Keratinocyte (primary cell): ENCODE measurements at regions not wholly inside any gene's neighbourhood (a gene's known extent, or its start where the extent isn't known, plus 50 kb on each side); places are given as distances from the start of the nearest gene placed in this dataset.

Source experiments
- DNase-seq: peaks from one replicate; pipeline ENCODE4 v3.0.0-alpha.2; 2011; ENCODE audit warnings: low read depth, missing footprints, low spot score
- FAIRE-seq: peaks from 2 replicates; lab custom pipeline; 2011; peaks lifted over from hg19 to GRCh38; lab: Jason Lieb, UNC
- H2AFZ ChIP-seq: 2 replicates; pipeline ENCODE4 v1.6.0; 2012; ENCODE audit warnings: low read length, control low read depth, inconsistent platforms; ENCODE audit not compliant: control insufficient read depth
- H3K27ac ChIP-seq: 2 replicates; pipeline ENCODE4 v1.5.1; 2011; ENCODE audit warnings: low read length; ENCODE audit not compliant: control insufficient read depth, insufficient read depth
- H3K27me3 ChIP-seq: 3 replicates; pipeline ENCODE4 v1.6.0; 2011; ENCODE audit warnings: low read length; ENCODE audit not compliant: control insufficient read depth, insufficient read depth; ENCODE audit errors: extremely low read depth
- H3K36me3 ChIP-seq, 2 experiments: 2 replicates in 1 of 2; 3 replicates in 1 of 2; pipeline ENCODE4 v1.5.1; 2011; ENCODE audit warnings: low read length in 2 of 2, mild to moderate bottlenecking in 1 of 2; ENCODE audit not compliant: control insufficient read depth in 2 of 2, insufficient read depth in 2 of 2; ENCODE audit errors: extremely low read depth in 1 of 2
- H3K4me1 ChIP-seq: 3 replicates; pipeline ENCODE4 v1.5.1; 2011; ENCODE audit warnings: low read length; ENCODE audit not compliant: control insufficient read depth, insufficient read depth; ENCODE audit errors: extremely low read depth
- H3K4me2 ChIP-seq: 3 replicates; pipeline ENCODE4 v1.6.0; 2011; ENCODE audit warnings: low read depth, low read length; ENCODE audit not compliant: control insufficient read depth, insufficient read depth; ENCODE audit errors: extremely low read depth
- H3K4me3 ChIP-seq, 3 experiments: fragments of 200-600 bp in 1 of 3; sonication (generic) in 1 of 3; 2 replicates in 2 of 3; 3 replicates in 1 of 3; pipeline ENCODE4 v1.5.1; 2011 to 2016; ENCODE audit warnings: low read length in 3 of 3, mild to moderate bottlenecking in 3 of 3, control low read depth in 2 of 3, inconsistent platforms in 1 of 3, low read depth in 1 of 3, mixed read lengths in 1 of 3, mixed run types in 1 of 3, moderate library complexity in 1 of 3; ENCODE audit not compliant: control insufficient read depth in 2 of 3, insufficient read depth in 2 of 3; ENCODE audit errors: extremely low read depth in 1 of 3
- H3K79me2 ChIP-seq: 2 replicates; pipeline ENCODE4 v1.6.0; 2012; ENCODE audit warnings: low read length; ENCODE audit not compliant: control insufficient read depth, insufficient read depth
- H3K9ac ChIP-seq: 3 replicates; pipeline ENCODE4 v1.6.0; 2011; ENCODE audit warnings: low read length; ENCODE audit not compliant: control insufficient read depth, insufficient read depth; ENCODE audit errors: extremely low read depth
- H3K9me1 ChIP-seq: 3 replicates; pipeline ENCODE4 v1.6.0; 2011; ENCODE audit warnings: low read length; ENCODE audit not compliant: control insufficient read depth, insufficient read depth; ENCODE audit errors: extremely low read depth
- H3K9me3 ChIP-seq: 2 replicates; pipeline ENCODE4 v1.5.1; 2012; ENCODE audit warnings: low read depth, low read length; ENCODE audit not compliant: control insufficient read depth
- H4K20me1 ChIP-seq: 3 replicates; pipeline ENCODE4 v1.6.0; 2011; ENCODE audit warnings: low read length; ENCODE audit not compliant: control insufficient read depth, insufficient read depth; ENCODE audit errors: extremely low read depth
- EZH2 ChIP-seq: IDR thresholded peaks from one replicate; pipeline ENCODE4 v1.6.1; 2012; ENCODE audit warnings: inconsistent platforms, mild to moderate bottlenecking, low read length, moderate library complexity
- dilution Hi-C: fragments of 300-500 bp; cut with MboI; formaldehyde crosslinking; loops from one replicate; pipeline ENCODE4 v1.7.0; 2020; ENCODE audit warnings: low sequenced_read_pairs; ENCODE audit not compliant: extremely low pct_ligation_motif_present
- TF ChIP-seq, protein P1 (sequence below), 3 experiments: IDR thresholded peaks in 1 of 3; conservative IDR thresholded peaks in 1 of 3; optimal IDR thresholded peaks in 1 of 3; 2 replicates in 2 of 3; 3 replicates in 1 of 3; pipeline versions ENCODE3 to v1.5.1; 2011; ENCODE audit warnings: low read length in 3 of 3, mild to moderate bottlenecking in 3 of 3, moderate library complexity in 2 of 3, control low read depth in 1 of 3, inconsistent platforms in 1 of 3; ENCODE audit not compliant: insufficient read depth in 2 of 3; ENCODE audit errors: extremely low read depth in 1 of 3

DNA sequence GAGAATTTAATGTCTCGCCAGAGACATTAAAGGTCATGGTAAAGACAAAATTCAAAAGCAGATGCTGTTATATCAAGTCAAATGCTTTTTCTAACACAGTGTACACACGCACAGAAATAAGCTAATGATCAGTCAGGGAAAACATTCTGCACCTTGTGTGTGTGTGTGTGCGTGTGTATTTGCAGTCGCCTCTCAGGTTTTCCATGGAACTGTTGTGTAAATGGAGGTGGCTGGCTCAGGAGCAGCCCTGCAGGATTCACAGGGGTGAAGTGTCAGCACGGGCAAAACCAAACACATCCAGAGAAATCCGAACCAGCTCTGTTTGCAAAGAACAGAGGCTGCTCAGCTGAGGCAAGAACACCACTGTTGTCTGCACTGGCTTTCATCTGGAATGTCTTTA, 76.2 kb upstream of the YWHAQ start:
- H4K20me1 ChIP-seq = no peaks in the 10 kb centered on the region
- FAIRE-seq (no peak), DNase-seq (no peak)
- H3K4me2 ChIP-seq = no peak overlapping the region
- no peaks in the 10 kb centered on the region for H3K27me3 ChIP-seq
- no peaks in the 10 kb centered on the region for H3K79me2 ChIP-seq
- H3K9me1 ChIP-seq = no peaks in the 10 kb centered on the region
- no peaks in the 10 kb centered on the region for H3K36me3 ChIP-seq
- TF ChIP-seq, protein P1, sequence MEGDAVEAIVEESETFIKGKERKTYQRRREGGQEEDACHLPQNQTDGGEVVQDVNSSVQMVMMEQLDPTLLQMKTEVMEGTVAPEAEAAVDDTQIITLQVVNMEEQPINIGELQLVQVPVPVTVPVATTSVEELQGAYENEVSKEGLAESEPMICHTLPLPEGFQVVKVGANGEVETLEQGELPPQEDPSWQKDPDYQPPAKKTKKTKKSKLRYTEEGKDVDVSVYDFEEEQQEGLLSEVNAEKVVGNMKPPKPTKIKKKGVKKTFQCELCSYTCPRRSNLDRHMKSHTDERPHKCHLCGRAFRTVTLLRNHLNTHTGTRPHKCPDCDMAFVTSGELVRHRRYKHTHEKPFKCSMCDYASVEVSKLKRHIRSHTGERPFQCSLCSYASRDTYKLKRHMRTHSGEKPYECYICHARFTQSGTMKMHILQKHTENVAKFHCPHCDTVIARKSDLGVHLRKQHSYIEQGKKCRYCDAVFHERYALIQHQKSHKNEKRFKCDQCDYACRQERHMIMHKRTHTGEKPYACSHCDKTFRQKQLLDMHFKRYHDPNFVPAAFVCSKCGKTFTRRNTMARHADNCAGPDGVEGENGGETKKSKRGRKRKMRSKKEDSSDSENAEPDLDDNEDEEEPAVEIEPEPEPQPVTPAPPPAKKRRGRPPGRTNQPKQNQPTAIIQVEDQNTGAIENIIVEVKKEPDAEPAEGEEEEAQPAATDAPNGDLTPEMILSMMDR (optimal IDR thresholded peaks at IDR 0.05 in 1 of 3, IDR thresholded peaks at IDR 0.05 in 1 of 3, conservative IDR thresholded peaks at IDR 0.05 in 1 of 3; ENCODE audit: extremely low read depth in 1 of 3, insufficient read depth in 2 of 3, low read length in 3 of 3) = no peak
- TF ChIP-seq EZH2 = no peak
- no peaks in the 10 kb centered on the region for H3K9me3 ChIP-seq
- dilution Hi-C loops = no loop called here
- no peak overlapping the region for H2AFZ ChIP-seq
- H3K4me1 ChIP-seq = peaks cover 22% of the 10 kb centered on the region
- H3K4me3 ChIP-seq = no peak overlapping the region
- H3K9ac ChIP-seq = no peak overlapping the region
- no peak overlapping the region for H3K27ac ChIP-seq

DNA sequence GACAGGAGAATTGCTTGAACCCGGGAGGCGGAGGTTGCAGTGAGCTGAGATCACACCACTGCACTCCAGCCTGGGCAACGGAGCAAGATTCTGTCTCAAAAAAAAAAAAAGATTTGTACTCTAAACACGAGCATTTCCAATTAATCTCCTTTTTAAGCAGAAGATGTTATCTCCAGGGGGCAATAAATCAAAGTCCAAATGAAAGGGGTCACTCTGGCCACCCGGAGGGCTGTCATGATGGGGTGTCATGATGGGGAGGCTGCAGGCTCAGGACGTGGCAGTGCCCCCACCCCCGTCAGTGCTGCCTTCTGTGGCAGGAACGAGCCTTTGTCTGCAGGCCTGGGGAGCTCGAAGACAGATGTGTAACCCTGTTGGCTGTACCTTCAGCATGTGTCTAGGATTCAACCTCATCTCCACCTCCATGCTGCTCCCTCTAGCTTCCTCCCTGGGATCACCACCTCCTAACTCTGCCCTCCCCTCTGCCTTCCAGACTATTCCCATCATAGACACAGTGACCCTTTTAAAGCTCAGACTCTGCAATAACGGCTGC, 76.9 kb upstream of the YWHAQ start:
- Histone ChIP-seq H3K9ac (no peak overlapping the region), H3K4me2 (no peak overlapping the region), H3K27me3 (no peaks in the 10 kb centered on the region), H3K9me3 (no peaks in the 10 kb centered on the region), H3K4me3 (no peak overlapping the region), H3K36me3 (no peaks in the 10 kb centered on the region), H2AFZ (no peak overlapping the region), H3K9me1 (no peaks in the 10 kb centered on the region), H3K4me1 (peaks cover 20% of the 10 kb centered on the region), H3K27ac (no peak overlapping the region), H4K20me1 (no peaks in the 10 kb centered on the region), H3K79me2 (no peaks in the 10 kb centered on the region)
- DNase-seq (no peak), FAIRE-seq (no peak)
- TF ChIP-seq, protein P1 (optimal IDR thresholded peaks at IDR 0.05 in 1 of 3, IDR thresholded peaks at IDR 0.05 in 1 of 3, conservative IDR thresholded peaks at IDR 0.05 in 1 of 3; ENCODE audit: extremely low read depth in 1 of 3, insufficient read depth in 2 of 3, low read length in 3 of 3) = peak in 1 of 3 experiments; percentile 10
- TF ChIP-seq EZH2 = no peak
- dilution Hi-C loops = no loop called here
